Prostate gland (tissue), 2 donors: ENCODE measurements at regions not wholly inside any gene's neighbourhood (a gene's known extent, or its start where the extent isn't known, plus 50 kb on each side); places are given as distances from the start of the nearest gene placed in this dataset.
"Not testable (repeated sequence)": the region's sequence is repeated elsewhere in the genome, so short reads cannot be mapped to it uniquely, and the experiment has no call there.

Source experiments
- DNase-seq: peaks from one replicate; pipeline ENCODE4 v3.0.0-alpha.2; 2019; ENCODE audit warnings: low spot score
- H3K27ac ChIP-seq, 2 donors: fragments of 200-600 bp; sonication (generic); 2 replicates each; pipeline ENCODE4 v1.5.1; 2017 to 2019
- H3K27me3 ChIP-seq: fragments of 200-600 bp; sonication (generic); replicated peaks from 2 replicates; pipeline ENCODE4 v1.5.1; 2019; ENCODE audit not compliant: insufficient read depth
- H3K36me3 ChIP-seq, 2 donors: fragments of 200-600 bp; sonication (generic); 1 replicate in 1 of 2; 2 replicates in 1 of 2; pipeline versions ENCODE4 v1.5.1 to v1.8.1; 2017 to 2019
- H3K4me1 ChIP-seq: fragments of 200-600 bp; sonication (generic); replicated peaks from 2 replicates; pipeline ENCODE4 v1.5.1; 2019
- H3K4me3 ChIP-seq, 2 donors: fragments of 200-600 bp; sonication (generic); 2 replicates each; pipeline ENCODE4 v1.5.1; 2017 to 2019
- H3K9me3 ChIP-seq: fragments of 200-600 bp; sonication (generic); 2 replicates; pipeline ENCODE4 v1.5.1; 2017
- CTCF ChIP-seq, 4 experiments: fragments of 200-600 bp in 2 of 4; fragments of 450-650 bp in 2 of 4; sonication (generic) in 2 of 4; IDR thresholded peaks; 1 replicate in 3 of 4; 2 replicates in 1 of 4; pipeline ENCODE4 v1.5.1; 2016 to 2019; ENCODE audit warnings: antibody characterized with exemption in 4 of 4, mild to moderate bottlenecking in 2 of 4, moderate library complexity in 2 of 4
- POLR2A ChIP-seq: fragments of 450-650 bp; IDR thresholded peaks from one replicate; pipeline ENCODE4 v1.6.1; 2016; ENCODE audit warnings: antibody characterized with exemption, mild to moderate bottlenecking
- POLR2AphosphoS5 ChIP-seq: sonication (generic); formaldehyde crosslinking; IDR thresholded peaks from one replicate; pipeline ENCODE4 v1.6.1; 2017; ENCODE audit warnings: antibody characterized with exemption
- WGBS: methylation state at CpG from one replicate; pipeline ENCODE4 v1.1.5; 2018; 5-methylcytosine and 5-hydroxymethylcytosine counted together
- intact Hi-C: fragments of 100-400 bp; cut with DNase I; formaldehyde crosslinking; loops from one replicate; pipeline ENCODE4 v1.14.2; 2022

- Histone ChIP-seq H3K4me1 (no peaks in the 10 kb centered on the region), H3K4me3 (no peak overlapping the region), H3K27me3 (no peaks in the 10 kb centered on the region), H3K36me3 (no peaks in the 10 kb centered on the region), H3K27ac (no peak overlapping the region), H3K9me3 (no peaks in the 10 kb centered on the region)
- DNase-seq = no peak
- TF ChIP-seq CTCF (IDR thresholded peaks at IDR 0.05) = no peak
- TF ChIP-seq POLR2AphosphoS5 = no peak
- no peak for TF ChIP-seq POLR2A
- WGBS = 93% methylated on average over 12 of the region's 12 CpGs
- intact Hi-C loops = no loop called here
Measured at GRCh38 chr7:25732766-25733217, 419.2 kb upstream of the NFE2L3 start.

- H3K27me3 ChIP-seq = no peaks in the 10 kb centered on the region
- no peaks in the 10 kb centered on the region for H3K36me3 ChIP-seq
- H3K4me1 ChIP-seq = no peaks in the 10 kb centered on the region
- H3K27ac ChIP-seq = no peak overlapping the region
- intact Hi-C loops = no loop called here
- TF ChIP-seq POLR2AphosphoS5 (no peak), CTCF (IDR thresholded peaks at IDR 0.05) (no peak), POLR2A (no peak)
- no peak overlapping the region for H3K4me3 ChIP-seq
- 90% methylated on average over 8 of the region's 8 CpGs for WGBS
- H3K9me3 ChIP-seq = no peaks in the 10 kb centered on the region
- no peak for DNase-seq
Measured at GRCh38 chr7:25735674-25736242, 416.2 kb upstream of the NFE2L3 start.

- TF ChIP-seq POLR2AphosphoS5 (no peak), CTCF (IDR thresholded peaks at IDR 0.05) (no peak), POLR2A (no peak)
- 92% methylated on average over 4 of the region's 4 CpGs for WGBS
- Histone ChIP-seq H3K27ac (no peak overlapping the region), H3K36me3 (no peaks in the 10 kb centered on the region), H3K4me1 (no peaks in the 10 kb centered on the region), H3K9me3 (no peaks in the 10 kb centered on the region), H3K27me3 (no peaks in the 10 kb centered on the region), H3K4me3 (no peak overlapping the region)
- intact Hi-C loops = no loop called here
- DNase-seq = no peak
Measured at GRCh38 chr7:25738528-25738927, 413.5 kb upstream of the NFE2L3 start.

GRCh38 chr7:25739143-25739542, 412.9 kb upstream of the NFE2L3 start:
- Histone ChIP-seq H3K4me1 (no peaks in the 10 kb centered on the region), H3K36me3 (no peaks in the 10 kb centered on the region), H3K4me3 (no peak overlapping the region), H3K27me3 (no peaks in the 10 kb centered on the region), H3K27ac (no peak overlapping the region), H3K9me3 (no peaks in the 10 kb centered on the region)
- intact Hi-C loops = no loop called here
- TF ChIP-seq POLR2A (no peak), POLR2AphosphoS5 (no peak), CTCF (IDR thresholded peaks at IDR 0.05) (no peak)
- DNase-seq = no peak
- WGBS = 46% methylated on average over 2 of the region's 2 CpGs

GRCh38 chr7:25742316-25742715, 409.7 kb upstream of the NFE2L3 start:
- Histone ChIP-seq H3K36me3 (no peaks in the 10 kb centered on the region), H3K9me3 (no peaks in the 10 kb centered on the region), H3K4me1 (no peaks in the 10 kb centered on the region), H3K27me3 (no peaks in the 10 kb centered on the region), H3K27ac (no peak overlapping the region), H3K4me3 (no peak overlapping the region)
- 91% methylated on average over 3 of the region's 3 CpGs for WGBS
- no peak for TF ChIP-seq POLR2AphosphoS5
- no peak for TF ChIP-seq CTCF (IDR thresholded peaks at IDR 0.05)
- TF ChIP-seq POLR2A = no peak
- DNase-seq = no peak
- intact Hi-C loops = no loop called here

GRCh38 chr7:25743670-25744451, 408.1 kb upstream of the NFE2L3 start:
- DNase-seq, H3K36me3 ChIP-seq, H3K27ac ChIP-seq, H3K27me3 ChIP-seq, intact Hi-C loops, H3K4me3 ChIP-seq, H3K9me3 ChIP-seq, H3K4me1 ChIP-seq: not testable (repeated sequence)
- WGBS = 73% methylated on average over 37 of the region's 37 CpGs
